ENCODE measurements at regions not wholly inside any gene's neighbourhood (a gene's known extent, or its start where the extent isn't known, plus 50 kb on each side); places are given as distances from the start of the nearest gene placed in this dataset.

- no peak for DNase-seq
Measured at GRCh38 chr1:47672622-47673021, 234.8 kb downstream of the FOXD2 start.

- DNase-seq = no peak
Measured at GRCh38 chr1:47674189-47674588, 236.3 kb downstream of the FOXD2 start.

- DNase-seq = no peak
Measured at GRCh38 chr1:47675047-47675675, 237.3 kb downstream of the FOXD2 start.

GRCh38 chr1:47675721-47676120, 237.9 kb downstream of the FOXD2 start:
- no peak for DNase-seq

GRCh38 chr1:47676311-47677054, 238.6 kb downstream of the FOXD2 start:
- DNase-seq = no peak

- no peak for DNase-seq
Measured at GRCh38 chr1:47677241-47677940, 239.5 kb downstream of the FOXD2 start.

GRCh38 chr1:47678464-47678980, 240.7 kb downstream of the FOXD2 start:
- DNase-seq = no peak

- no peak for DNase-seq
Measured at GRCh38 chr1:47679301-47679791, 241.5 kb downstream of the FOXD2 start.

- no peak for DNase-seq
Measured at GRCh38 chr1:47679826-47680225, 242.0 kb downstream of the FOXD2 start.

DNA sequence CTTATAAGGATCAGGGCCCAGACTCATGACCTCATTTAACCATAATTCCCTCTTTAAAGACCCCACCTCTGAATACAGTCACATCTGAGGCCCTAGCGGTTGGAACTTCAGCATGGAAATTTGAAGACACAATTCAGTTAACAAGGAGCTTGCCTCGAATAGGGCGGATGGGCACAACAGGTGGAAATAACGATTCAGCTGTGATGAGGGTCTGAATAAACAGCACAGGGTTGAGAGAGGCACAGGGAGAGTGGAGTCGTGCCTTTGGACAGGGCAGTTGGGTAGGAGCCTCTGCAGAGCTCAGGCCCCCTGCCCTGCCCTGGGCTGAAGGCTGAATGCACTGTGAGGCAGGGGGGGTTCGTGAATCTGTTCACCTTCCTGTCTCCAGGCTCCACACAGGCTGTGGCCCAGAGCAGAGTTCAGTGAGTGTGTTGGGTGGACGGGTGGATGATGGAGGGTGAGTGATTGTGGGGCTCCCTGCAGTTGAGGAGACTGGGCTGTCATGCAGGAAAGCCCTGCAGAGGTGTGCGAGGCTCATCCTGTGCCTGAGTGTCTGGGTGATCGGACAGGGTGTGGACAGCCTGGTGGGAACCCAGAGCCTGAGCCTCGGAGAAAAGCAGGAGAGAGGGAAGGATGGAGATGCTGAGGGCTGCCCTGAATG, 243.1 kb downstream of the FOXD2 start:
- DNase-seq = no peak

- DNase-seq = no peak
Measured at GRCh38 chr1:47681735-47682134, 243.9 kb downstream of the FOXD2 start.

- DNase-seq = no peak
Measured at GRCh38 chr1:47682198-47682597, 244.4 kb downstream of the FOXD2 start.

DNA sequence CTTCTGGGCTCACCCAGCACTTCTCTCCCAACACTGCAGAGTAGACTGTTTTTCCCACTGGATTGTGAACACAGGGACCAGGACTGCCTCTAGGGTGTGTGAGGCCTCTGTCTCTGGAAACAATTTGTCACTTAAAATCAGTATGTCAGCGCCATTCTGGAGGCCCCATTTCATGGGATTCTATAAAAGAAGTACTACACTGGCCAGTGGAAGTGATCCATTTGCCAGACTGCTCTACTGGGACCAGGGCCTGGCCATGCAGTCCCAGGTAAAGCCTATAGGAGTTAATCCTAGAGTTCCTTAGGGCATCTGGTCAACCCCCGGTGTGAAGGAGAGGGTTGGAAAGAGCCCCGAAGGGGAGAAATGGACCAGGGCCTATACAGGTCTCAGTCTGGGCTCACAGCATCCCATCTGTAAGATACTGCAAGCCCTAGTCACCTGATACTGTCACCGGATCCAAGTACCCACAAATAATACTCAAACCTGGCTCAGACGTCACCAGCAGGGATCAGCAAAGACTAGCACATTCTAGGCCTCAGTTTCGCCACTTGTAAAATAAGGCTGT, 245.0 kb downstream of the FOXD2 start:
- DNase-seq = no peak

- no peak for DNase-seq
Measured at GRCh38 chr1:47683401-47683800, 245.6 kb downstream of the FOXD2 start.

GRCh38 chr1:47684518-47684917, 246.7 kb downstream of the FOXD2 start:
- DNase-seq = no peak

GRCh38 chr1:47684964-47685762, 247.3 kb downstream of the FOXD2 start:
- no peak for DNase-seq

- DNase-seq = no peak
Measured at GRCh38 chr1:47685763-47686066, 247.9 kb downstream of the FOXD2 start.

DNA sequence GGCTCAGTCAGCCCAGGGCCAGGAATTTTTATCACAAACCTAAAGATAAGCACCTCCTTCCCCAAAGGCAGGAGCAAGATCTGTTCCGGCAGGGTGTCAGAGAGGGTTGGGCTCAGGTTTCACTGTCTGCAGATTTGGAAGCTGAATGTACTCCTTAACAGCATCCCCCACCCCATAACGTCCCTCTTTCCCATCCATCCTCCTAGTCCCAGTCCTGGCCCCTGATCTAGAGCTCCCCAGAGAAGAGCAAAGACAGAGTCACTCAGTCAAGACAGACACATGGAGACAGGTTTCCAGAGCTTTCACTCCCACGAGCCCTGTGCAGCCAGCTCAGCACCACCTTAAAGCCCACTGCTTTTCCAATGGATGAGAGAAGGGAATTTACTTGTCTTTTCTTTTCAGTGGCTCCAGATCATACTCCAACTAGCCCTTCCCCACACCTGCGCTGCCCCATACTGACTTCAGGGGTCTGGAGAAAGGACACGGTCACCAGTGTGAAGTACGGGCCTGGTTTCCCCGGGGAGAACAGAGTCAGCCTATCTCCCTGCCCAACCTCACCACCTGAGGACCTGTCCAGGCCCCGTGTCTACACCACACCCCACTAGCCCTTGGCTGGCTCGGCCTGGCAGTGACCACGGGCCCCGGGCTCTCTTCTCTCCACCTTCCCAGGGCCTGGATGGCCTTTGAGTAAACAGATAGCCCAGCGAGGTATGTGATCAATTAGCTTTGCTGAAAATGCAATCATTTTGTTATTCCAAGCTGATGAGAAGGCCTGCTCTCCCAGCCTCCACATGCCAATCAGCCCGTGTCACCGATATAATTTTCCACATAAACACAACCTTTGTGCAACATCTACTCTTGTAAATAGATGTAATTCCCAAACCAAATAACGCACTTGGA, 249.1 kb downstream of the FOXD2 start:
- no peak for DNase-seq

- DNase-seq = no peak
Measured at GRCh38 chr1:47687631-47688460, 250.0 kb downstream of the FOXD2 start.

All from NCI-H1092 (cell line).